Thymus (tissue), 11 donors: ENCODE measurements at regions not wholly inside any gene's neighbourhood (a gene's known extent, or its start where the extent isn't known, plus 50 kb on each side); places are given as distances from the start of the nearest gene placed in this dataset.

Experiments used
- DNase-seq, 9 donors: peaks; one replicate each; pipeline ENCODE4 v3.0.0-alpha.2; 2013; ENCODE audit warnings: low spot score in 9 of 9, low read depth in 6 of 9, missing footprints in 1 of 9
- H3K27ac ChIP-seq, 2 donors: one replicate each; pipeline ENCODE4 v1.5.1; 2013; ENCODE audit warnings: control low read depth in 1 of 2, low read depth in 1 of 2, low read length in 1 of 2, mild to moderate bottlenecking in 1 of 2, moderate library complexity in 1 of 2
- H3K27me3 ChIP-seq, 2 donors: one replicate each; pipeline ENCODE4 v1.5.1; 2013; ENCODE audit warnings: low read length in 1 of 2; ENCODE audit not compliant: control insufficient read depth in 2 of 2, insufficient read depth in 1 of 2
- H3K36me3 ChIP-seq, 2 donors: one replicate each; pipeline ENCODE4 v1.5.1; 2013; ENCODE audit warnings: low read length in 1 of 2, mild to moderate bottlenecking in 1 of 2, moderate library complexity in 1 of 2; ENCODE audit not compliant: control insufficient read depth in 2 of 2, insufficient read depth in 2 of 2
- H3K4me1 ChIP-seq, 2 donors: one replicate each; pipeline ENCODE4 v1.5.1; 2013; ENCODE audit warnings: low read length in 2 of 2; ENCODE audit not compliant: control insufficient read depth in 2 of 2, insufficient read depth in 2 of 2
- H3K4me3 ChIP-seq, 2 donors: one replicate each; pipeline ENCODE4 v1.5.1; 2013; ENCODE audit warnings: low read length in 2 of 2, control low read depth in 1 of 2, mild to moderate bottlenecking in 1 of 2
- H3K9me3 ChIP-seq, 2 donors: one replicate each; pipeline ENCODE4 v1.5.1; 2013; ENCODE audit warnings: low read length in 1 of 2, mild to moderate bottlenecking in 1 of 2; ENCODE audit not compliant: control insufficient read depth in 2 of 2, insufficient read depth in 1 of 2
- WGBS: extraction: QIAGEN DNeasy Blood & Tissue Kit; methylation state at CpG from one replicate; pipeline ENCODE4 v1.1.7; 2013; 5-methylcytosine and 5-hydroxymethylcytosine counted together
- donor health status: healthy.

DNA sequence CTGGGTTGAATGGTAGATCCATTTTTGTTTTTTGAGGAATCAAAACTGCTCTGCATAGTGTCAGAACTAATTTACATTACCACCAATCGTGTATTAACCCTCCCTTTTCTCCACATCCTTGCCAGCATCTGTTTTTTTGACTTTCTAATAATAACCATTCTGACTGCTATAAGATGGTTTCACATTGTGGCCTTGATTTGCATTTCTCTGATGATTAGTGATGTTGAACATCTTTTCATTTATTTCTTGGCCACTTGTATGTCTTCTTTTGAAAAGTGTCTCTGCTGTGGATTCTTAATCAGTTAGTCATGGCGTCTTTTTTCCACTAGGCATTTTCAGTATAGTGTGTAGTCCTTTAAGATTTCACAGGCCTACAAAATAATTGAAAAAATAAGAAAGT, 2144.3 kb upstream of the C9orf72 start:
- WGBS = 85% methylated on average over 2 of the region's 2 CpGs
- no peaks in the 10 kb centered on the region for H3K4me1 ChIP-seq
- H3K9me3 ChIP-seq = no peaks in the 10 kb centered on the region

DNA sequence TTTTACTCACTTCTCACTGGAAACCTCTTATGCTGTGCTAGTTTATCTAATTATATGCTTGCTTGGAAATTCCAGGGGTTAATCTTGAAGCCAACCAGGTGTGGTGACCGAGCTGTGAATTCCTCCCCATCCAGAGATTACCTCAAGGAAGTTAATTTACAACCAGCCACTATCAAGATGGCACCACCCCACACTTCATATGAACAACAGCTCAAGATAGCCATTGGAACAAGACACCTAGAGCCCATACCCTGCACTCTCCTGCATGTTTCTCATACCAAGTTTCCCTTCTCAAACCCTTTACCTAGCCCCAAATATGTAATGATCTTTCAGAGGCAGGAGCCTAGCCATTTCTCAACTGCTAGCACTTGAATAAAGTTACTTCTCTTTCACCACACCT, 2156.9 kb upstream of the C9orf72 start:
- WGBS = 75% methylated on average over 1 of the region's 1 CpG
- Histone ChIP-seq H3K9me3 (peaks cover 3 to 17% of the 10 kb centered on the region in 2 donors), H3K27me3 (no peaks in the 10 kb centered on the region), H3K36me3 (no peaks in the 10 kb centered on the region), H3K4me3 (no peak overlapping the region), H3K4me1 (no peaks in the 10 kb centered on the region), H3K27ac (no peak overlapping the region)
- no peak for DNase-seq

More for the DNA sequence above, 2144.3 kb upstream of the C9orf72 start:
- H3K27ac ChIP-seq = no peak overlapping the region
- H3K4me3 ChIP-seq = no peak overlapping the region
- no peaks in the 10 kb centered on the region for H3K27me3 ChIP-seq
- no peaks in the 10 kb centered on the region for H3K36me3 ChIP-seq
- no peak for DNase-seq

DNA sequence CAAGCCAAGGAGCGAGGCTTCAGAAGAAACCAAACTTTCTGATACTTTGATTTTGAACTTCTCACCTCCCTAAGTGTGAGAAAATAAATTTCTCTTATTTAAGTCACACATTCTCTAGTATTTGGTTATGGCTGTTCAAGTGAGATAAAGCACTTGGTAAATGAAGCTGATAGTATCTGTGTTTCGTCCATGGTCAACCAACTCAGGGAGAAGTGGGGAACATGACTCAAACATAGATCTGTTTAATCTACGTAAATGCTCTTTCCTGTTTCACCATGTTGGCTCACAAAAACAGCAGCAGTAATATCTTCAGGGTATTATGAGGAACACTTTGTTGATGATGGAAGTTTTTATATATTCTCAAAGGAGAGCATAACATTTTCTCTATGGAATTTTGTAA, 2167.2 kb upstream of the C9orf72 start:
- 48% methylated on average over 3 of the region's 3 CpGs for WGBS
- no peaks in the 10 kb centered on the region for H3K36me3 ChIP-seq
- no peak overlapping the region for H3K4me3 ChIP-seq
- no peak for DNase-seq
- H3K27ac ChIP-seq = no peak overlapping the region
- no peaks in the 10 kb centered on the region for H3K9me3 ChIP-seq
- no peaks in the 10 kb centered on the region for H3K27me3 ChIP-seq
- H3K4me1 ChIP-seq = no peaks in the 10 kb centered on the region

DNA sequence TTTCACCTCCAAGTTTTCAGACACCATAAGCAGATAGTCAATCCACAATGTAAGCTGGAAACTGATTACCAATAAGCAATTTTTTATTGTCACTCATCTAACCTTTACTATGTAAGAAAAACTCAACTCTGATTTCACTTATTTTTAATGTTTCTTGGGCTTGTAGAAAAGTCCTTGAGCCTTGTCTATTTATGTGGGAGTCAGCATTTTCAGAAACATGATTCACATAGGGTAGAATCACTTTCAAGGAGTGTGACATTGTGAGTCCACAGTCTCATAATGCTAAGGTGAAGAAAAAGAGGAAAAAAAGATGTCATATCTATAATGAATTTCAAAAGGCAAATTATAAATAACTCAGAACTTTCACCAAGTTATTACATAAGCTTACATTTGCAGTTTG, 2167.9 kb upstream of the C9orf72 start:
- H3K27ac ChIP-seq = no peak overlapping the region
- H3K27me3 ChIP-seq = no peaks in the 10 kb centered on the region
- no peaks in the 10 kb centered on the region for H3K4me1 ChIP-seq

GRCh38 chr9:29750062-29750461, 2176.8 kb upstream of the C9orf72 start:
- Histone ChIP-seq H3K27ac (no peak overlapping the region), H3K9me3 (no peaks in the 10 kb centered on the region), H3K27me3 (no peaks in the 10 kb centered on the region), H3K4me3 (no peak overlapping the region), H3K4me1 (no peaks in the 10 kb centered on the region), H3K36me3 (no peaks in the 10 kb centered on the region)
- no peak for DNase-seq
- WGBS = 37% methylated on average over 2 of the region's 2 CpGs

More for the DNA sequence above, 2167.9 kb upstream of the C9orf72 start:
- H3K9me3 ChIP-seq = no peaks in the 10 kb centered on the region
- no peak for DNase-seq
- H3K4me3 ChIP-seq = no peak overlapping the region
- no peaks in the 10 kb centered on the region for H3K36me3 ChIP-seq

- no peaks in the 10 kb centered on the region for H3K9me3 ChIP-seq
- no peak for DNase-seq
- no peak overlapping the region for H3K27ac ChIP-seq
- 95% methylated on average over 2 of the region's 2 CpGs for whole genome bisulfite sequencing
- no peaks in the 10 kb centered on the region for H3K27me3 ChIP-seq
- no peaks in the 10 kb centered on the region for H3K36me3 ChIP-seq
- H3K4me1 ChIP-seq = no peaks in the 10 kb centered on the region
- no peak overlapping the region for H3K4me3 ChIP-seq
Observed at GRCh38 chr9:29751226-29751625, 2177.9 kb upstream of the C9orf72 start.

DNA sequence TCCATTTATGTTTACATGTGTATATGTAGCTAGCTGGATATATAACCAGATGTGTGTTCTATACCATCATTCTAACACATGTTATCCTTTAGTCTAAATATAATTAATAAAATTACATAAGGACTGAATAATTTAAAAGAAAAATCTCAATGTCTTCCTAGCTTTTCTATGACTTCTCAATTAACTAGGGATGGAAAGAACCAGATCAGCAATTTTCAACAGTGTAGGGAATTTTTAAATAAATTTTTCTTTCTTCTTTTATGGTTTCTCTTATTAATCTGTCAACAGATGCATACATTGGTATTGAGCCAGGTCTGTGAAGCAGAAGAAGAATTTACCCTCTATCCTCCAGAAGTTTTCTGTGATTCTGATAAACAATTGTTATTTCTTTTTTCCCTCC, 2180.4 kb upstream of the C9orf72 start:
- H3K9me3 ChIP-seq = no peaks in the 10 kb centered on the region
- no peak overlapping the region for H3K27ac ChIP-seq
- H3K27me3 ChIP-seq = no peaks in the 10 kb centered on the region
- no peaks in the 10 kb centered on the region for H3K4me1 ChIP-seq
- no peaks in the 10 kb centered on the region for H3K36me3 ChIP-seq
- H3K4me3 ChIP-seq = no peak overlapping the region
- DNase-seq = no peak

- Histone ChIP-seq H3K27me3 (no peaks in the 10 kb centered on the region), H3K4me3 (no peak overlapping the region), H3K4me1 (no peaks in the 10 kb centered on the region), H3K36me3 (no peaks in the 10 kb centered on the region), H3K27ac (no peak overlapping the region), H3K9me3 (no peaks in the 10 kb centered on the region)
- WGBS = 92% methylated on average over 2 of the region's 2 CpGs
- DNase-seq = no peak
Observed at GRCh38 chr9:29769019-29769418, 2195.7 kb upstream of the C9orf72 start.

GRCh38 chr9:29773676-29774075, 2200.4 kb upstream of the C9orf72 start:
- H3K27ac ChIP-seq = no peak overlapping the region

GRCh38 chr9:29775491-29775890, 2202.2 kb upstream of the C9orf72 start:
- Histone ChIP-seq H3K9me3 (no peaks in the 10 kb centered on the region), H3K27me3 (no peaks in the 10 kb centered on the region), H3K4me1 (no peaks in the 10 kb centered on the region), H3K27ac (no peak overlapping the region), H3K36me3 (no peaks in the 10 kb centered on the region), H3K4me3 (no peak overlapping the region)
- 77% methylated on average over 5 of the region's 5 CpGs for WGBS
- no peak for DNase-seq

More at GRCh38 chr9:29773676-29774075, 2200.4 kb upstream of the C9orf72 start:
- Histone ChIP-seq H3K27me3 (no peaks in the 10 kb centered on the region), H3K9me3 (no peaks in the 10 kb centered on the region), H3K4me1 (no peaks in the 10 kb centered on the region), H3K4me3 (no peak overlapping the region), H3K36me3 (no peaks in the 10 kb centered on the region)
- no peak for DNase-seq
